Peyer's patch (tissue), 4 donors: ENCODE measurements at regions not wholly inside any gene's neighbourhood (a gene's known extent, or its start where the extent isn't known, plus 50 kb on each side); places are given as distances from the start of the nearest gene placed in this dataset.

ENCODE experiments used
- CTCF ChIP-seq, 6 experiments: fragments of 450-650 bp in 4 of 6; fragments of 200-600 bp in 2 of 6; sonication (generic) in 1 of 6; IDR thresholded peaks; one replicate each; pipeline ENCODE4 v1.5.1; 2017 to 2019; ENCODE audit warnings: antibody characterized with exemption in 6 of 6, mild to moderate bottlenecking in 3 of 6, moderate library complexity in 1 of 6
- POLR2A ChIP-seq, 2 donors: fragments of 450-650 bp; IDR thresholded peaks; one replicate each; pipeline ENCODE4 v1.5.1; 2017; ENCODE audit warnings: antibody characterized with exemption in 2 of 2, mild to moderate bottlenecking in 2 of 2, moderate library complexity in 2 of 2

- no peak for TF ChIP-seq CTCF (IDR thresholded peaks at IDR 0.05)
- TF ChIP-seq POLR2A (IDR thresholded peaks at IDR 0.05) = no peak
Observed at GRCh38 chrX:121585626-121586025, 538.2 kb downstream of the GLUD2 start.
